HepG2 (cell line): ENCODE measurements at regions not wholly inside any gene's neighbourhood (a gene's known extent, or its start where the extent isn't known, plus 50 kb on each side); places are given as distances from the start of the nearest gene placed in this dataset.
"Not testable (repeated sequence)": the region's sequence is repeated elsewhere in the genome, so short reads cannot be mapped to it uniquely, and the experiment has no call there.

Experiments used
- ELF1 ChIP-seq: sonication (generic); formaldehyde crosslinking; IDR thresholded peaks from 2 replicates; pipeline ENCODE4 v1.4.0; 2020; ENCODE audit warnings: missing genetic modification reagents
- JUNB ChIP-seq: sonication (generic); formaldehyde crosslinking; IDR thresholded peaks from 2 replicates; pipeline ENCODE4 v1.8.0; 2022; ENCODE audit warnings: missing genetic modification reagents, mild to moderate bottlenecking, borderline replicate concordance
- KLF15 ChIP-seq: sonication (generic); formaldehyde crosslinking; IDR thresholded peaks from 2 replicates; pipeline ENCODE4 v1.8.1; 2023; ENCODE audit warnings: borderline replicate concordance, mild to moderate bottlenecking, inconsistent platforms, missing genetic modification reagents, mixed read lengths
- MAFF ChIP-seq: IDR thresholded peaks from 2 replicates; pipeline ENCODE4 v1.6.1; 2011; ENCODE audit warnings: low read depth, low read length, improper control_type of control experiment
- PHF5A ChIP-seq: IDR thresholded peaks from one replicate; pipeline ENCODE4 v1.6.1; 2018; ENCODE audit warnings: low read depth, missing genetic modification reagents; ENCODE audit not compliant: unreplicated experiment
- POLR2A ChIP-seq, 2 experiments: IDR thresholded peaks; 2 replicates each; pipeline ENCODE4 v1.6.1; 2011; ENCODE audit warnings: low read depth in 2 of 2, low read length in 2 of 2, mild to moderate bottlenecking in 1 of 2, moderate library complexity in 1 of 2; ENCODE audit not compliant: insufficient read depth in 1 of 2
- RFX5 ChIP-seq: IDR thresholded peaks from 2 replicates; pipeline ENCODE4 v1.6.1; 2011; ENCODE audit warnings: low read depth, low read length, improper control_type of control experiment
- ZFP36 ChIP-seq: fragments of 150-350 bp; IDR thresholded peaks from 2 replicates; pipeline ENCODE4 v1.6.1; 2018; ENCODE audit warnings: borderline replicate concordance, low read length, low read depth; ENCODE audit not compliant: partially characterized antibody
- ZFX ChIP-seq: sonication (generic); formaldehyde crosslinking; IDR thresholded peaks from 2 replicates; pipeline ENCODE4 v1.4.0; 2020; ENCODE audit warnings: mild to moderate bottlenecking, low read depth, missing genetic modification reagents, moderate library complexity
- ZNF547 ChIP-seq: sonication (generic); formaldehyde crosslinking; IDR thresholded peaks from 2 replicates; pipeline ENCODE4 v1.5.1; 2020; ENCODE audit warnings: mild to moderate bottlenecking, missing genetic modification reagents
- TF ChIP-seq, protein P1 (sequence below): sonication (generic); formaldehyde crosslinking; IDR thresholded peaks from 2 replicates; pipeline ENCODE4 v1.5.0; 2020; ENCODE audit warnings: mild to moderate bottlenecking, missing genetic modification reagents, moderate library complexity
- TF ChIP-seq, protein P2 (sequence below): sonication (generic); formaldehyde crosslinking; IDR thresholded peaks from 2 replicates; pipeline ENCODE4 v1.4.0; 2020; ENCODE audit warnings: missing genetic modification reagents, borderline replicate concordance
- TF ChIP-seq, protein P3 (sequence below): sonication (generic); formaldehyde crosslinking; IDR thresholded peaks from 2 replicates; pipeline ENCODE4 v1.5.0; 2020; ENCODE audit warnings: missing genetic modification reagents

GRCh38 chr17:20668316-20668715 is 88.8 kb downstream of the CDRT15L2 start:
- TF ChIP-seq, protein P1, sequence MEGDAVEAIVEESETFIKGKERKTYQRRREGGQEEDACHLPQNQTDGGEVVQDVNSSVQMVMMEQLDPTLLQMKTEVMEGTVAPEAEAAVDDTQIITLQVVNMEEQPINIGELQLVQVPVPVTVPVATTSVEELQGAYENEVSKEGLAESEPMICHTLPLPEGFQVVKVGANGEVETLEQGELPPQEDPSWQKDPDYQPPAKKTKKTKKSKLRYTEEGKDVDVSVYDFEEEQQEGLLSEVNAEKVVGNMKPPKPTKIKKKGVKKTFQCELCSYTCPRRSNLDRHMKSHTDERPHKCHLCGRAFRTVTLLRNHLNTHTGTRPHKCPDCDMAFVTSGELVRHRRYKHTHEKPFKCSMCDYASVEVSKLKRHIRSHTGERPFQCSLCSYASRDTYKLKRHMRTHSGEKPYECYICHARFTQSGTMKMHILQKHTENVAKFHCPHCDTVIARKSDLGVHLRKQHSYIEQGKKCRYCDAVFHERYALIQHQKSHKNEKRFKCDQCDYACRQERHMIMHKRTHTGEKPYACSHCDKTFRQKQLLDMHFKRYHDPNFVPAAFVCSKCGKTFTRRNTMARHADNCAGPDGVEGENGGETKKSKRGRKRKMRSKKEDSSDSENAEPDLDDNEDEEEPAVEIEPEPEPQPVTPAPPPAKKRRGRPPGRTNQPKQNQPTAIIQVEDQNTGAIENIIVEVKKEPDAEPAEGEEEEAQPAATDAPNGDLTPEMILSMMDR = not testable (repeated sequence)
- not testable (repeated sequence) for TF ChIP-seq MAFF; ZNF547 (CRISPR knock-in tag); JUNB (CRISPR knock-in tag); ELF1; KLF15 (CRISPR knock-in tag); POLR2A (IDR thresholded peaks at IDR 0.05; ENCODE audit: insufficient read depth in 1 of 2, low read depth in 2 of 2, low read length in 2 of 2); RFX5; ZFX (CRISPR knock-in tag); ZFP36; PHF5A (CRISPR knock-in tag)
- TF ChIP-seq, protein P2, sequence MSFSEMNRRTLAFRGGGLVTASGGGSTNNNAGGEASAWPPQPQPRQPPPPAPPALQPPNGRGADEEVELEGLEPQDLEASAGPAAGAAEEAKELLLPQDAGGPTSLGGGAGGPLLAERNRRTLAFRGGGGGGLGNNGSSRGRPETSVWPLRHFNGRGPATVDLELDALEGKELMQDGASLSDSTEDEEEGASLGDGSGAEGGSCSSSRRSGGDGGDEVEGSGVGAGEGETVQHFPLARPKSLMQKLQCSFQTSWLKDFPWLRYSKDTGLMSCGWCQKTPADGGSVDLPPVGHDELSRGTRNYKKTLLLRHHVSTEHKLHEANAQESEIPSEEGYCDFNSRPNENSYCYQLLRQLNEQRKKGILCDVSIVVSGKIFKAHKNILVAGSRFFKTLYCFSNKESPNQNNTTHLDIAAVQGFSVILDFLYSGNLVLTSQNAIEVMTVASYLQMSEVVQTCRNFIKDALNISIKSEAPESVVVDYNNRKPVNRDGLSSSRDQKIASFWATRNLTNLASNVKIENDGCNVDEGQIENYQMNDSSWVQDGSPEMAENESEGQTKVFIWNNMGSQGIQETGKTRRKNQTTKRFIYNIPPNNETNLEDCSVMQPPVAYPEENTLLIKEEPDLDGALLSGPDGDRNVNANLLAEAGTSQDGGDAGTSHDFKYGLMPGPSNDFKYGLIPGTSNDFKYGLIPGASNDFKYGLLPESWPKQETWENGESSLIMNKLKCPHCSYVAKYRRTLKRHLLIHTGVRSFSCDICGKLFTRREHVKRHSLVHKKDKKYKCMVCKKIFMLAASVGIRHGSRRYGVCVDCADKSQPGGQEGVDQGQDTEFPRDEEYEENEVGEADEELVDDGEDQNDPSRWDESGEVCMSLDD (CRISPR knock-in tag) = not testable (repeated sequence)
- TF ChIP-seq, protein P3, sequence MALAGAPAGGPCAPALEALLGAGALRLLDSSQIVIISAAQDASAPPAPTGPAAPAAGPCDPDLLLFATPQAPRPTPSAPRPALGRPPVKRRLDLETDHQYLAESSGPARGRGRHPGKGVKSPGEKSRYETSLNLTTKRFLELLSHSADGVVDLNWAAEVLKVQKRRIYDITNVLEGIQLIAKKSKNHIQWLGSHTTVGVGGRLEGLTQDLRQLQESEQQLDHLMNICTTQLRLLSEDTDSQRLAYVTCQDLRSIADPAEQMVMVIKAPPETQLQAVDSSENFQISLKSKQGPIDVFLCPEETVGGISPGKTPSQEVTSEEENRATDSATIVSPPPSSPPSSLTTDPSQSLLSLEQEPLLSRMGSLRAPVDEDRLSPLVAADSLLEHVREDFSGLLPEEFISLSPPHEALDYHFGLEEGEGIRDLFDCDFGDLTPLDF (CRISPR knock-in tag) = not testable (repeated sequence)
